ENCODE measurements at regions not wholly inside any gene's neighbourhood (a gene's known extent, or its start where the extent isn't known, plus 50 kb on each side); places are given as distances from the start of the nearest gene placed in this dataset.

DNA sequence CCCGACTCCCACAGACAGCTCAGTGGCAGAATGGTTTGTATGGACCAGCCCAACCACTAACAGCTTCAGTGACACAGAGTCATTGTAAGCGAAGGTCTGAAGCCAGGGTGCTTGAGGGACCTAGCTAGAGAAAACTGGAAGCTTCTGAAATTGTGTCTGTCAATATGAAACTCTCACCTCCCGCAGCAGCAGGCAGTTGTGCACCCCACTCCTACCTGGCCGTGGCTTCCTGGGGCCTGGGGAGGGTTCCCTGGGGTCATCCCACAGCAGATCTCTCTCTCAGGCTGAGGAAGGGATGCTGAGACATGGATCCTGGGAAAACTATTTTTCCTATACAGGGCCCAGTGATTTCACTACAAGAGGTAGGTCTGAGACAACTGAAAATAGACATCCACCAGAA lies 229.5 kb downstream of the TFCP2L1 start:
- CTCF ChIA-PET = no interaction called here

More for the DNA sequence above, 229.5 kb downstream of the TFCP2L1 start:
- TF ChIP-seq MYBL2 (CRISPR knock-in tag; IDR thresholded peaks at IDR 0.05) = no peak
- no peak for TF ChIP-seq ZNF263 (CRISPR knock-in tag; IDR thresholded peaks at IDR 0.05; ENCODE audit: low read depth)
- TF ChIP-seq, protein P1, sequence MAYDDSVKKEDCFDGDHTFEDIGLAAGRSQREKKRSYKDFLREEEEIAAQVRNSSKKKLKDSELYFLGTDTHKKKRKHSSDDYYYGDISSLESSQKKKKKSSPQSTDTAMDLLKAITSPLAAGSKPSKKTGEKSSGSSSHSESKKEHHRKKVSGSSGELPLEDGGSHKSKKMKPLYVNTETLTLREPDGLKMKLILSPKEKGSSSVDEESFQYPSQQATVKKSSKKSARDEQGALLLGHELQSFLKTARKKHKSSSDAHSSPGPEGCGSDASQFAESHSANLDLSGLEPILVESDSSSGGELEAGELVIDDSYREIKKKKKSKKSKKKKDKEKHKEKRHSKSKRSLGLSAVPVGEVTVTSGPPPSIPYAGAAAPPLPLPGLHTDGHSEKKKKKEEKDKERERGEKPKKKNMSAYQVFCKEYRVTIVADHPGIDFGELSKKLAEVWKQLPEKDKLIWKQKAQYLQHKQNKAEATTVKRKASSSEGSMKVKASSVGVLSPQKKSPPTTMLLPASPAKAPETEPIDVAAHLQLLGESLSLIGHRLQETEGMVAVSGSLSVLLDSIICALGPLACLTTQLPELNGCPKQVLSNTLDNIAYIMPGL (CRISPR knock-in tag; IDR thresholded peaks at IDR 0.05) = no peak
- no peak for TF ChIP-seq CBFB (CRISPR knock-in tag; IDR thresholded peaks at IDR 0.05; ENCODE audit: low read depth)
- no peak for TF ChIP-seq JAZF1 (CRISPR knock-in tag; IDR thresholded peaks at IDR 0.05)
- TF ChIP-seq, protein P2, sequence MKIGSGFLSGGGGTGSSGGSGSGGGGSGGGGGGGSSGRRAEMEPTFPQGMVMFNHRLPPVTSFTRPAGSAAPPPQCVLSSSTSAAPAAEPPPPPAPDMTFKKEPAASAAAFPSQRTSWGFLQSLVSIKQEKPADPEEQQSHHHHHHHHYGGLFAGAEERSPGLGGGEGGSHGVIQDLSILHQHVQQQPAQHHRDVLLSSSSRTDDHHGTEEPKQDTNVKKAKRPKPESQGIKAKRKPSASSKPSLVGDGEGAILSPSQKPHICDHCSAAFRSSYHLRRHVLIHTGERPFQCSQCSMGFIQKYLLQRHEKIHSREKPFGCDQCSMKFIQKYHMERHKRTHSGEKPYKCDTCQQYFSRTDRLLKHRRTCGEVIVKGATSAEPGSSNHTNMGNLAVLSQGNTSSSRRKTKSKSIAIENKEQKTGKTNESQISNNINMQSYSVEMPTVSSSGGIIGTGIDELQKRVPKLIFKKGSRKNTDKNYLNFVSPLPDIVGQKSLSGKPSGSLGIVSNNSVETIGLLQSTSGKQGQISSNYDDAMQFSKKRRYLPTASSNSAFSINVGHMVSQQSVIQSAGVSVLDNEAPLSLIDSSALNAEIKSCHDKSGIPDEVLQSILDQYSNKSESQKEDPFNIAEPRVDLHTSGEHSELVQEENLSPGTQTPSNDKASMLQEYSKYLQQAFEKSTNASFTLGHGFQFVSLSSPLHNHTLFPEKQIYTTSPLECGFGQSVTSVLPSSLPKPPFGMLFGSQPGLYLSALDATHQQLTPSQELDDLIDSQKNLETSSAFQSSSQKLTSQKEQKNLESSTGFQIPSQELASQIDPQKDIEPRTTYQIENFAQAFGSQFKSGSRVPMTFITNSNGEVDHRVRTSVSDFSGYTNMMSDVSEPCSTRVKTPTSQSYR (CRISPR knock-in tag; IDR thresholded peaks at IDR 0.05) = no peak
- no peak for TF ChIP-seq ZNF396 (CRISPR knock-in tag; IDR thresholded peaks at IDR 0.05; ENCODE audit: borderline replicate concordance)
- TF ChIP-seq FOXP1 (CRISPR knock-in tag; IDR thresholded peaks at IDR 0.05; ENCODE audit: borderline replicate concordance) = no peak
- no peak for TF ChIP-seq NFATC4 (CRISPR knock-in tag; IDR thresholded peaks at IDR 0.05)
- TF ChIP-seq, protein P3, sequence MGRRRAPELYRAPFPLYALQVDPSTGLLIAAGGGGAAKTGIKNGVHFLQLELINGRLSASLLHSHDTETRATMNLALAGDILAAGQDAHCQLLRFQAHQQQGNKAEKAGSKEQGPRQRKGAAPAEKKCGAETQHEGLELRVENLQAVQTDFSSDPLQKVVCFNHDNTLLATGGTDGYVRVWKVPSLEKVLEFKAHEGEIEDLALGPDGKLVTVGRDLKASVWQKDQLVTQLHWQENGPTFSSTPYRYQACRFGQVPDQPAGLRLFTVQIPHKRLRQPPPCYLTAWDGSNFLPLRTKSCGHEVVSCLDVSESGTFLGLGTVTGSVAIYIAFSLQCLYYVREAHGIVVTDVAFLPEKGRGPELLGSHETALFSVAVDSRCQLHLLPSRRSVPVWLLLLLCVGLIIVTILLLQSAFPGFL (CRISPR knock-in tag; IDR thresholded peaks at IDR 0.05; ENCODE audit: borderline replicate concordance) = no peak
- TF ChIP-seq, protein P4, sequence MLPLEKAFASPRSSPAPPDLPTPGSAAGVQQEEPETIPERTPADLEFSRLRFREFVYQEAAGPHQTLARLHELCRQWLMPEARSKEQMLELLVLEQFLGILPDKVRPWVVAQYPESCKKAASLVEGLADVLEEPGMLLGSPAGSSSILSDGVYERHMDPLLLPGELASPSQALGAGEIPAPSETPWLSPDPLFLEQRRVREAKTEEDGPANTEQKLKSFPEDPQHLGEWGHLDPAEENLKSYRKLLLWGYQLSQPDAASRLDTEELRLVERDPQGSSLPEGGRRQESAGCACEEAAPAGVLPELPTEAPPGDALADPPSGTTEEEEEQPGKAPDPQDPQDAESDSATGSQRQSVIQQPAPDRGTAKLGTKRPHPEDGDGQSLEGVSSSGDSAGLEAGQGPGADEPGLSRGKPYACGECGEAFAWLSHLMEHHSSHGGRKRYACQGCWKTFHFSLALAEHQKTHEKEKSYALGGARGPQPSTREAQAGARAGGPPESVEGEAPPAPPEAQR (CRISPR knock-in tag; IDR thresholded peaks at IDR 0.05) = no peak
- TF ChIP-seq NFYB (CRISPR knock-in tag; conservative IDR thresholded peaks at IDR 0.05; ENCODE audit: low read depth) = no peak
- TF ChIP-seq, protein P5, sequence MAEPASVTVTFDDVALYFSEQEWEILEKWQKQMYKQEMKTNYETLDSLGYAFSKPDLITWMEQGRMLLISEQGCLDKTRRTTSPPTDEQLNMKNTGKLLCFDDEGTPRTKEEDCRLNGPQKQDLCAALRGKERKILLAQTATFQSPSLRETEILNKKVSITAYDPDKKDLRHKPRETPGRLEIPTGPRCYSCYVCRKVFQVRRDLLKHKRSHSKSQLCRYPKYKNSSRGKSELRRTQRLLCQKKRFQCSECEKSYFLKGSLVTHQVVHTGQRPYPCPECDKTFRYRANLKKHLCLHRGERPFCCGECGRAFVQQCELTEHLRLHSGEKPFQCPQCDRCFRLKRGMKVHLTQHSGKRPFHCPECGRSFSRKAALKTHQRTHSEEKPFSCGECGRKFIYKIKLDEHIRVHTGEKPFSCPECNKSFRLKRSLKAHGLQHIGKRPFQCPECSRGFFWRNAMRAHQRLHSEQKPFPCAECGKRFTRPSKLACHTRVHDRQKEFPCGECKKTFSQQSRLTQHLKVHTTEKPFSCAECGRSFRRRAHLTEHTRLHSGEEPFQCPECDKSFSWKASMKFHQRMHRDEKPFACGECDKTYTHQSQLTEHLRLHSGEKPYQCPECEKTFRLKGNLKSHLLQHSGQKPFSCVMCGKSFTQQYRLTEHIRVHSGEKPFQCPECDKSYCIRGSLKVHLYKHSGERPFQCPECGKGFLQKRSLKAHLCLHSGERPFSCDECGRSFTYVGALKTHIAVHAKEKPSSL (CRISPR knock-in tag; conservative IDR thresholded peaks at IDR 0.05) = no peak
- no peak for TF ChIP-seq GABPB1 (CRISPR knock-in tag; IDR thresholded peaks at IDR 0.05)
- TF ChIP-seq, protein P6, sequence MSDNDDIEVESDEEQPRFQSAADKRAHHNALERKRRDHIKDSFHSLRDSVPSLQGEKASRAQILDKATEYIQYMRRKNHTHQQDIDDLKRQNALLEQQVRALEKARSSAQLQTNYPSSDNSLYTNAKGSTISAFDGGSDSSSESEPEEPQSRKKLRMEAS (CRISPR knock-in tag; IDR thresholded peaks at IDR 0.05) = no peak
- no peak for TF ChIP-seq FOXJ3 (CRISPR knock-in tag; IDR thresholded peaks at IDR 0.05; ENCODE audit: borderline replicate concordance)
- TF ChIP-seq ESRRA (CRISPR knock-in tag; IDR thresholded peaks at IDR 0.05; ENCODE audit: borderline replicate concordance) = no peak
- TF ChIP-seq ZNF416 (CRISPR knock-in tag; IDR thresholded peaks at IDR 0.05) = no peak
- TF ChIP-seq, protein P7, sequence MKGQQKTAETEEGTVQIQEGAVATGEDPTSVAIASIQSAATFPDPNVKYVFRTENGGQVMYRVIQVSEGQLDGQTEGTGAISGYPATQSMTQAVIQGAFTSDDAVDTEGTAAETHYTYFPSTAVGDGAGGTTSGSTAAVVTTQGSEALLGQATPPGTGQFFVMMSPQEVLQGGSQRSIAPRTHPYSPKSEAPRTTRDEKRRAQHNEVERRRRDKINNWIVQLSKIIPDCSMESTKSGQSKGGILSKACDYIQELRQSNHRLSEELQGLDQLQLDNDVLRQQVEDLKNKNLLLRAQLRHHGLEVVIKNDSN (CRISPR knock-in tag; IDR thresholded peaks at IDR 0.05) = no peak
- no peak for TF ChIP-seq SMAD4 (CRISPR knock-in tag; IDR thresholded peaks at IDR 0.05)
- ATAC-seq (no peak), DNase-seq (ENCODE audit: low spot score) (no peak)
- Mint-ChIP-seq H3K36me3 (no peaks in the 10 kb centered on the region), H3K4me1 (no peaks in the 10 kb centered on the region), H3K27me3 (ENCODE audit: low read depth) (peaks cover 38% of the 10 kb centered on the region), H3K27ac (no peak overlapping the region), H3K4me3 (no peak overlapping the region), H3K9me3 (peaks cover 16% of the 10 kb centered on the region)
- POLR2A ChIA-PET = no interaction called here
